Chondrocyte (in vitro differentiated cells): ENCODE measurements at regions not wholly inside any gene's neighbourhood (a gene's known extent, or its start where the extent isn't known, plus 50 kb on each side); places are given as distances from the start of the nearest gene placed in this dataset.

ENCODE experiments used
- DNase-seq: peaks from one replicate; pipeline ENCODE4 v3.0.0; 2021; ENCODE audit warnings: mixed read lengths, low spot score
- H3K27ac Mint-ChIP-seq: one replicate; pipeline ENCODE4 v1.8.0; 2021; ENCODE audit warnings: mild to moderate bottlenecking, moderate library complexity, mixed read lengths; ENCODE audit not compliant: unreplicated experiment
- H3K27me3 Mint-ChIP-seq: 2 replicates; pipeline ENCODE4 v1.8.0; 2021; ENCODE audit warnings: low read depth, mixed read lengths
- H3K36me3 Mint-ChIP-seq: 2 replicates; pipeline ENCODE4 v1.8.0; 2021; ENCODE audit warnings: low read depth, mixed read lengths
- H3K4me1 Mint-ChIP-seq: 2 replicates; pipeline ENCODE4 v1.8.0; 2021; ENCODE audit warnings: low read depth, mild to moderate bottlenecking, mixed read lengths
- H3K4me3 Mint-ChIP-seq: one replicate; pipeline ENCODE4 v1.8.0; 2021; ENCODE audit warnings: mild to moderate bottlenecking, moderate library complexity, mixed read lengths; ENCODE audit not compliant: unreplicated experiment
- H3K9me3 Mint-ChIP-seq: 2 replicates; pipeline ENCODE4 v1.8.0; 2021; ENCODE audit warnings: low read depth, mixed read lengths
- TF ChIP-seq, protein P1 (sequence below): fragments of 200-600 bp; sonication (generic); IDR thresholded peaks from 2 replicates; pipeline ENCODE4 v1.5.0; 2021; ENCODE audit warnings: antibody characterized with exemption, mild to moderate bottlenecking, moderate library complexity

DNA sequence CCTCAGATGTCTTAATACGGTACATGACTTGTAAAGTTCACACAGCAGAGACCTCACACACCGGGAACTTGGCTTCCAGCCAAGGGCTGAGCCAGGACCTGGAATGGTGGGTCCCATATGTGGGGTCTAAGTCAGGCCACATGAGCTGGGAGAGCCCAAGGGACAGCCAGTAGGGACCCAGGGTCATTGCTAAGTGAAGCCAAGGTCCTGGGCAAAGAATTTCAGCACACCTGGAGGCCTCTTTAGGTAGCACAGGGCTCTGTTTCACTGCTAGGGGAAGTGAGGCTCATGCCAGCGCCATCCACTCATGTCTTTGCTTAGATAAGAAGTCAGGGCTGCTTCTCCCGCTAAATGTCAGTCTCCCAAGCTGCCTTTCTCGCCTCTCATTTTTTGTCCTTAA lies 116.6 kb upstream of the TLE3 start:
- H3K27me3 Mint-ChIP-seq: peaks cover 41% of the 10 kb centered on the region
- no peaks in the 10 kb centered on the region for H3K4me1 Mint-ChIP-seq

DNA sequence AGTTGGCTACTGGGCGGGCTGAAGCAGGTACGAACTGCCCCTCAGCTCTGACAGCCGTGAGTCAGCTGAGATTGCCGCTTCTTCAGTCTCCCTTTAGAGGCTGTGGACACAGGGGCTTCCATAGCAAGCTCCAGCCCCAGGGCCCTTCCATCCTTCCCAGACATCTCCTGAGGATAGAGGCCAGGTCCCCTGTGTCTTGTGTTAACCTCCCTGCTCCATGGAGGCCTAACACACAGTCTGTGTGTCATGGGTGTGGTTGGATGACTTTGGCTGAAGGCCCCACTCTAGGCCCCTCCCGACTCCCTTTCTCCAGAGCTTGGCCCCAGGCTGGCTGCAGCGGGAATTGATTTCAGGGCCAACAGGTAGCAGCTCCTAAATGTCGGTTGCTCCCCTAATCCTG lies 116.1 kb upstream of the TLE3 start:
- Mint-ChIP-seq H3K27me3 (peaks cover 41% of the 10 kb centered on the region), H3K4me3 (no peak overlapping the region), H3K9me3 (peaks cover 5% of the 10 kb centered on the region), H3K27ac (no peak overlapping the region), H3K4me1 (no peaks in the 10 kb centered on the region), H3K36me3 (peaks cover 2% of the 10 kb centered on the region)
- DNase-seq: no peak
- TF ChIP-seq, protein P1, sequence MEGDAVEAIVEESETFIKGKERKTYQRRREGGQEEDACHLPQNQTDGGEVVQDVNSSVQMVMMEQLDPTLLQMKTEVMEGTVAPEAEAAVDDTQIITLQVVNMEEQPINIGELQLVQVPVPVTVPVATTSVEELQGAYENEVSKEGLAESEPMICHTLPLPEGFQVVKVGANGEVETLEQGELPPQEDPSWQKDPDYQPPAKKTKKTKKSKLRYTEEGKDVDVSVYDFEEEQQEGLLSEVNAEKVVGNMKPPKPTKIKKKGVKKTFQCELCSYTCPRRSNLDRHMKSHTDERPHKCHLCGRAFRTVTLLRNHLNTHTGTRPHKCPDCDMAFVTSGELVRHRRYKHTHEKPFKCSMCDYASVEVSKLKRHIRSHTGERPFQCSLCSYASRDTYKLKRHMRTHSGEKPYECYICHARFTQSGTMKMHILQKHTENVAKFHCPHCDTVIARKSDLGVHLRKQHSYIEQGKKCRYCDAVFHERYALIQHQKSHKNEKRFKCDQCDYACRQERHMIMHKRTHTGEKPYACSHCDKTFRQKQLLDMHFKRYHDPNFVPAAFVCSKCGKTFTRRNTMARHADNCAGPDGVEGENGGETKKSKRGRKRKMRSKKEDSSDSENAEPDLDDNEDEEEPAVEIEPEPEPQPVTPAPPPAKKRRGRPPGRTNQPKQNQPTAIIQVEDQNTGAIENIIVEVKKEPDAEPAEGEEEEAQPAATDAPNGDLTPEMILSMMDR: no peak

More for the DNA sequence above, 116.6 kb upstream of the TLE3 start:
- DNase-seq: no peak
- no peak overlapping the region for H3K27ac Mint-ChIP-seq
- no peak overlapping the region for H3K4me3 Mint-ChIP-seq
- H3K9me3 Mint-ChIP-seq: peaks cover 5% of the 10 kb centered on the region
- TF ChIP-seq, protein P1: no peak
- peaks cover 3% of the 10 kb centered on the region for H3K36me3 Mint-ChIP-seq

- no peak for DNase-seq
- no peaks in the 10 kb centered on the region for H3K4me1 Mint-ChIP-seq
- peaks cover 37% of the 10 kb centered on the region for H3K27me3 Mint-ChIP-seq
- H3K4me3 Mint-ChIP-seq: no peak overlapping the region
- H3K36me3 Mint-ChIP-seq: peaks cover 2% of the 10 kb centered on the region
- H3K27ac Mint-ChIP-seq: no peak overlapping the region
- TF ChIP-seq, protein P1: no peak
- H3K9me3 Mint-ChIP-seq: peaks cover 5% of the 10 kb centered on the region
Observed at GRCh38 chr15:70212963-70213315, 115.2 kb upstream of the TLE3 start.

GRCh38 chr15:70212286-70212962 lies 114.7 kb upstream of the TLE3 start:
- Mint-ChIP-seq H3K4me3 (no peak overlapping the region), H3K27me3 (peaks cover 39% of the 10 kb centered on the region), H3K36me3 (peaks cover 2% of the 10 kb centered on the region)

DNA sequence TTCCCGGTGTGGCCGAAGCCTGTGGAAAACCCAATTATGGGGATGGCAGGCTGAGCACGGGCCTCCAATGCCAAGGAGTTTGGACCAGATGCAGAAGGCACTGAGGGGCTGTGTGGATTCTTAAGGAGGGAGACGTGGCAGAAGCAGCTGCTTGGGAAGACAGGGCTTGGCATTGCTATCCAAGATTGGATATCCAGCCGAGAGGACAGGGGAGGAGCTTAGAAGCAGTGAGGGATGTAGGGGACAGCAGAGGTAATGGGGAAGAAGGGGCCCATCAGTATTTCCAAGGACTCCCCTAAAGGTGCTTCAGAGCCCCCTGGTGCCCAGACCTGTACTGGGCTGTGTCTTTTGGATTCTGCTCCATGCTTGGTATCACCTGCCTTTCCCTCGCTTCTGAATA lies 112.8 kb upstream of the TLE3 start:
- Mint-ChIP-seq H3K27me3 (peaks cover 39% of the 10 kb centered on the region), H3K4me1 (no peaks in the 10 kb centered on the region)

More at GRCh38 chr15:70212286-70212962, 114.7 kb upstream of the TLE3 start:
- H3K9me3 Mint-ChIP-seq: peaks cover 5% of the 10 kb centered on the region
- H3K27ac Mint-ChIP-seq: no peak overlapping the region
- H3K4me1 Mint-ChIP-seq: no peaks in the 10 kb centered on the region
- TF ChIP-seq, protein P1: no peak
- DNase-seq: no peak

More for the DNA sequence above, 112.8 kb upstream of the TLE3 start:
- TF ChIP-seq, protein P1: no peak
- Mint-ChIP-seq H3K4me3 (no peak overlapping the region), H3K9me3 (peaks cover 5% of the 10 kb centered on the region), H3K27ac (no peak overlapping the region), H3K36me3 (peaks cover 2% of the 10 kb centered on the region)
- no peak for DNase-seq
